NCI-H1048 (cell line): ENCODE measurements at regions not wholly inside any gene's neighbourhood (a gene's known extent, or its start where the extent isn't known, plus 50 kb on each side); places are given as distances from the start of the nearest gene placed in this dataset.

Source experiments
- DNase-seq: peaks from one replicate; lab custom pipeline; 2025; lab: John Stamatoyannopoulos, UW

- no peak for DNase-seq
Observed at GRCh38 chr9:79940919-79941318, 369.2 kb downstream of the TLE4 start.

- no peak for DNase-seq
Observed at GRCh38 chr9:79939819-79940218, 368.1 kb downstream of the TLE4 start.

- DNase-seq = no peak
Observed at GRCh38 chr9:79936336-79936735, 364.6 kb downstream of the TLE4 start.

GRCh38 chr9:79929285-79929684, 357.5 kb downstream of the TLE4 start:
- DNase-seq = no peak

GRCh38 chr9:79928661-79929223, 357.0 kb downstream of the TLE4 start:
- DNase-seq = no peak

- DNase-seq = no peak
Observed at GRCh38 chr9:79925326-79925725, 353.6 kb downstream of the TLE4 start.

- DNase-seq = no peak
Observed at GRCh38 chr9:79924836-79925235, 353.1 kb downstream of the TLE4 start.

GRCh38 chr9:79917421-79917820, 345.7 kb downstream of the TLE4 start:
- DNase-seq = no peak

- DNase-seq = no peak
Observed at GRCh38 chr9:79913867-79914266, 342.1 kb downstream of the TLE4 start.

GRCh38 chr9:79912318-79913070, 340.7 kb downstream of the TLE4 start:
- DNase-seq = no peak

- no peak for DNase-seq
Observed at GRCh38 chr9:79911724-79912123, 340.0 kb downstream of the TLE4 start.

- DNase-seq = peak; percentile 37
Observed at GRCh38 chr9:79902825-79903600, 331.2 kb downstream of the TLE4 start.

GRCh38 chr9:79900754-79901153, 329.0 kb downstream of the TLE4 start:
- no peak for DNase-seq

- DNase-seq = no peak
Observed at GRCh38 chr9:79896390-79896980, 324.7 kb downstream of the TLE4 start.

- no peak for DNase-seq
Observed at GRCh38 chr9:79895232-79895631, 323.5 kb downstream of the TLE4 start.

- no peak for DNase-seq
Observed at GRCh38 chr9:79889369-79889768, 317.6 kb downstream of the TLE4 start.

- no peak for DNase-seq
Observed at GRCh38 chr9:79885093-79885857, 313.5 kb downstream of the TLE4 start.

- no peak for DNase-seq
Observed at GRCh38 chr9:79884546-79884945, 312.8 kb downstream of the TLE4 start.

- no peak for DNase-seq
Observed at GRCh38 chr9:79883073-79883645, 311.4 kb downstream of the TLE4 start.

GRCh38 chr9:79880626-79881025, 308.9 kb downstream of the TLE4 start:
- no peak for DNase-seq

GRCh38 chr9:79877943-79878602, 306.3 kb downstream of the TLE4 start:
- DNase-seq = no peak
